PC-3 (cell line): ENCODE measurements at regions not wholly inside any gene's neighbourhood (a gene's known extent, or its start where the extent isn't known, plus 50 kb on each side); places are given as distances from the start of the nearest gene placed in this dataset.

ENCODE experiments used
- EZH2 ChIP-seq: fragments of 300-600 bp; sonication (generic); IDR thresholded peaks from one replicate; pipeline ENCODE4 v1.6.1; 2017; ENCODE audit warnings: antibody characterized with exemption, mild to moderate bottlenecking, low read length; ENCODE audit not compliant: unreplicated experiment
- EZH2phosphoT487 ChIP-seq: fragments of 300-600 bp; sonication (generic); IDR thresholded peaks from 2 replicates; pipeline ENCODE4 v1.6.1; 2018; ENCODE audit warnings: mild to moderate bottlenecking, antibody characterized with exemption, low read length, borderline replicate concordance
- TF ChIP-seq, protein P1 (sequence below): fragments of 300-600 bp; sonication (generic); conservative IDR thresholded peaks from 2 replicates; pipeline ENCODE4 v1.5.1; 2017; ENCODE audit warnings: antibody characterized with exemption, low read depth, mild to moderate bottlenecking, low read length

DNA sequence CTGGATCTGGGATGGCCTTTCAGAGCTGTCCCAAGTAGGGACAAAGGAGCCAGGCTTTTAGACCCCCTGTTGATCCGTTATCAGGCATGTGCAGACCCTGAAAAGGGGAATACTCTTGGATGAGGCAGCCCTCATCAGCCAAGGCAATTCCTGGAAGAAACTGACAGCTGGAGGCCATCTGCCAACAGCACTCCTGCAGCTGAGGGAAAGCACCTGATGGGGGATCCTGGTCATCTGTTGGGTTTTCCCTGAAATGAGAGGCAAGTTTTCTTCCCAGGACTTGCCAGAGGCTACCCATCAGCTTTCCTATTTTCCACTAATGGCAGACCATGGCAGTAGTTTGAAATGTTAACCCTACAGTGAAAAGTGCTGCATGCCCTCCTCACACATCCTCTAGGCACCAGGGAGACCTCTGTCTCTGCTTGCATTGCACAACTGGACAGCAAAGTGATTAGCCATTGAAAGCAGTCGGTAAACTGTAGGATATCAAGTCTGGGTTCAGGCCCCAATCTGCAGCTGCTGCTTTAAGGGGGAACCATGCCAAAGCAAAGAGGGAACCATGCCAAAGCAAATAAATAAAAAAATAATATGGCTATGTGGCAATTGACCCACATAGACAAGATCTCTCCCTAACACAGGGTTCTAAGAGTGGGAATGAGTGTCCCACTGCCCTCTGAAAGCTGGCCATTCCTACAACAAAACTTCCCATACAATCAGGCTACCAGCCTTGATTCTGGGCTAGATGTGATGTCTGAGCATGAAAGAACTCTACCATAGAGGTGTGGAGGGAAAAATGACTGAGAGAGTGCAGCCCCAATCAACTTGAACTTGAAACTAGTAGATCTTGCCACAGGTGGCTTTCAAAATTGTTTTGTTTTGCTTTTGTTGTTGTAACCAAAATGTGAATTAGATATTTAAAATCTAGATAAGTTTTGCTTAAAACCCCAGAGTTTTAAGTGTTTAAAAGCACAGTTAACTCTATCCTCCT, 232.0 kb upstream of the STT3B start:
- TF ChIP-seq, protein P1, sequence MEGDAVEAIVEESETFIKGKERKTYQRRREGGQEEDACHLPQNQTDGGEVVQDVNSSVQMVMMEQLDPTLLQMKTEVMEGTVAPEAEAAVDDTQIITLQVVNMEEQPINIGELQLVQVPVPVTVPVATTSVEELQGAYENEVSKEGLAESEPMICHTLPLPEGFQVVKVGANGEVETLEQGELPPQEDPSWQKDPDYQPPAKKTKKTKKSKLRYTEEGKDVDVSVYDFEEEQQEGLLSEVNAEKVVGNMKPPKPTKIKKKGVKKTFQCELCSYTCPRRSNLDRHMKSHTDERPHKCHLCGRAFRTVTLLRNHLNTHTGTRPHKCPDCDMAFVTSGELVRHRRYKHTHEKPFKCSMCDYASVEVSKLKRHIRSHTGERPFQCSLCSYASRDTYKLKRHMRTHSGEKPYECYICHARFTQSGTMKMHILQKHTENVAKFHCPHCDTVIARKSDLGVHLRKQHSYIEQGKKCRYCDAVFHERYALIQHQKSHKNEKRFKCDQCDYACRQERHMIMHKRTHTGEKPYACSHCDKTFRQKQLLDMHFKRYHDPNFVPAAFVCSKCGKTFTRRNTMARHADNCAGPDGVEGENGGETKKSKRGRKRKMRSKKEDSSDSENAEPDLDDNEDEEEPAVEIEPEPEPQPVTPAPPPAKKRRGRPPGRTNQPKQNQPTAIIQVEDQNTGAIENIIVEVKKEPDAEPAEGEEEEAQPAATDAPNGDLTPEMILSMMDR, result no peak
- TF ChIP-seq EZH2phosphoT487 (no peak), EZH2 (no peak)
